ENCODE measurements at regions not wholly inside any gene's neighbourhood (a gene's known extent, or its start where the extent isn't known, plus 50 kb on each side); places are given as distances from the start of the nearest gene placed in this dataset.
"Not testable (repeated sequence)": the region's sequence is repeated elsewhere in the genome, so short reads cannot be mapped to it uniquely, and the experiment has no call there.

- no peak for DNase-seq (ENCODE audit: low read depth in 3 of 3, low spot score in 2 of 3)
These were observed 131.7 kb upstream of the VLDLR start for GRCh38 chr9:2489838-2490314.

GRCh38 chr9:2492161-2492560 lies 129.4 kb upstream of the VLDLR start:
- no peak for DNase-seq (ENCODE audit: low read depth in 3 of 3, low spot score in 2 of 3)

GRCh38 chr9:2493109-2493508 lies 128.5 kb upstream of the VLDLR start:
- no peak for DNase-seq (ENCODE audit: low read depth in 3 of 3, low spot score in 2 of 3)

GRCh38 chr9:2493529-2493928 lies 128.1 kb upstream of the VLDLR start:
- no peak for DNase-seq (ENCODE audit: low read depth in 3 of 3, low spot score in 2 of 3)

- DNase-seq (ENCODE audit: low read depth in 3 of 3, low spot score in 2 of 3): no peak
These were observed 127.0 kb upstream of the VLDLR start for GRCh38 chr9:2494562-2494961.

GRCh38 chr9:2495221-2496005 lies 126.2 kb upstream of the VLDLR start:
- no peak for DNase-seq (ENCODE audit: low read depth in 3 of 3, low spot score in 2 of 3)

DNA sequence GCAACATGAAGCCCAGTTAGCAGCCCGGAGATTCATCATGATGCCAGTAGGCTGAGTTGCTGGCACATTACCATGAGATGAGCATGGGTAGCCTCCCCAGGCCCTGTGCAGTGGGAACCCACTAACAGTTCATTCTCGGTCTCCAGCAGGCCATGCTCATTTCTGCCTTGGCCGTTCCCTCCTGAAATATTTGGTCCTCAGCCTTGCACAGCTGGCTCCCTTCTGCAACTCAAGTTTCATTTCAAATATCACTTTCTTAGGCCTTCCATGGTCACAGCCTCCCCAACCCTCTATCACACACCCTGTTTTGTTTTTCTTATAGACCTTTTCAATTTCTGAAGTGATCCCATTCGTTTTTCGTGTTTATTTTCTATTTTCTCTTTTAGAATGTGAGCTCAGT lies 125.4 kb upstream of the VLDLR start:
- no peak for DNase-seq (ENCODE audit: low read depth in 3 of 3, low spot score in 2 of 3)

DNA sequence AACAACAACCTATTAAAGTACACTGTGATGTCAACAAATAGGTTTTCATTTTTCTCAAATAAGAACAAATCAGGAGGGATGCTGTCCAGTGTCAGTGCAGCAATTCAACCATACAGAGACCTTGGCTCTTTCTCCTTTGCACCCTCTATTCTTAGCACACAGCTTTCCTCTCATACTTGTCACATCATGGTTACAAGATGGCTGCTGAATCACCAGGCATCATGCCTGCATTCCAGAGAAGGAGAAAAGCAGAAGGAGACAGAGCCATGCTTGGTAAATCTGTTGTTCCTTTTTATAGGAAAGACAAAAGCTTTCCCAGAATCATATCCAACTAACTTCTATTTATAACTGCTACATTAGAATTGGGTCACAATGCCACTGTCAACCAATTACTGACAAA lies 124.7 kb upstream of the VLDLR start:
- DNase-seq (ENCODE audit: low read depth in 3 of 3, low spot score in 2 of 3): no peak

- DNase-seq (ENCODE audit: low read depth in 3 of 3, low spot score in 2 of 3): no peak
These were observed 123.8 kb upstream of the VLDLR start for GRCh38 chr9:2497666-2498400.

DNA sequence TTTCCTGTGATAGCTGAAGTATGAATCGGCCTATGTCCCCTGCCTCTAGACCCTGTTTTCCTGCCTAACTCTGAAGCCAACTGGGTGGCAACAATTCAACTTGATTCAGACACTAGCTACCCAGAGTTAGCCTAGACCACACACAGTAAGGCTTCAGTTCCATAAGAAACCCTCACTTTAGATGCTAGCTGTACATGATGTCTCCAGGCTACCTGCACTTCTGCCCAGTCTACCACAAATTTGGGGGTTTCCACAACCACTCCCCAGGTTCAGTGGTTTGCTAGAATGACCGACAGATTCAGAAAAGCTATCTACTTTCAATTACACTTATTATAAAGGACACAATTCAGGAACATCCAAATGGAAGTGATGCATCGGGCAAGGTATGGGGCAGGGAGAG lies 119.4 kb upstream of the VLDLR start:
- no peak for DNase-seq (ENCODE audit: low read depth in 3 of 3, low spot score in 2 of 3)

DNA sequence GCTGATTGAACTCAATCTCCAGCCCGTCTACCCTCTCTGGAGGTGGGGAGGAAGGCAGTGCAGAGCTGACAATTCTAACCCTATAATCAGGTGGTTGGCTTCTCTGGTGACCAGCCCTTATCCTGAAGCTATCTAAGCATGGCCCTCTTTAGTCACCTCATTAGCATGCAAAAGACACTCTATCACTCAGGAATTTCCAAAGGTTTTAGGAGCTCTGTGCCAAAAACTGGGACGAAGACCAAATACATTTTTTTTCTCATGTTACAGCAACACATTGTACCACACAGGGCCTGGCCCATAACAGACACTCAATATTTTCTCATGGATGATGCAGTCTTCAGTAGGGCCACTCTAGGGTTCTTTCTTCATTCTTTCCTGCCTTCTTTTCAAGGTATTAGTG lies 118.8 kb upstream of the VLDLR start:
- DNase-seq (ENCODE audit: low read depth in 3 of 3, low spot score in 2 of 3): no peak

DNA sequence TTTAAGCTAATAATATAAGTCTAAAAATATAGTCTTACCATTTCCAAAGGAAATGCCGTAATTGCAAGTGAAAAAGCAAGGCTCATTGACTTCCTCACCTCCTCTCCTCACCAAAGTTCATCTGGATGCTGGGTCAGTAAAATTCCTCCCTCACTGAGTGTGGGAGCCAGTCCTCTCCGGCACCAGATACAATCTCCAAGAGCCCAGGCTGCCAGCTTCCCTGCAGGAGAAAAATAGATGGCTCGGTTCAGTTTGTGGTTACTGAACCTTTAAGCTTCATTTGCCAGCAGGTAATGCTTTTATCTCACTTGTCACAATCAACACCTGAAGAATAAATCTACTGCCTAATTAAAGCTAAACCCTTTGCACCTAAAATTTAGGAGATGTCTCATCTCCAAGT lies 115.3 kb upstream of the VLDLR start:
- DNase-seq (ENCODE audit: low read depth in 3 of 3, low spot score in 2 of 3): no peak

DNA sequence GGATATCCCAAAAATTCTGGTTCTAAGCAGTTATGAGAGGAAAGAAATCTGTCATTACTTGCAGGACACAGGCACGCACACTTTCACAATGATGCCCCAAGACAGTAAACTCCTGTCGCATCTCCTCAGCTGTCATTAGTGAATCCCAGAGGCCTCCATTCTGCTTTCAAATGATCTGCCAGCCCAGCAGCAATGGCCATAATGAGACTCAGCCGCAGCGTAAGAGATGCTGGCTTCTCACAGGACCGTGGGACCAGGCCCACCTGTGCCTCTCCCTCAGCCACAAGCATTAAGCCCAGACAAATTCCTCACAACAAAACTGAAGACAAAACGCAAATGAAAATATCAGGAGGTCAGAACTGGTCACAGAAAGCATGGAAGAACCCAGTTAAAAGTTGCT lies 98.0 kb upstream of the VLDLR start:
- DNase-seq (ENCODE audit: low read depth in 3 of 3, low spot score in 2 of 3): no peak

DNA sequence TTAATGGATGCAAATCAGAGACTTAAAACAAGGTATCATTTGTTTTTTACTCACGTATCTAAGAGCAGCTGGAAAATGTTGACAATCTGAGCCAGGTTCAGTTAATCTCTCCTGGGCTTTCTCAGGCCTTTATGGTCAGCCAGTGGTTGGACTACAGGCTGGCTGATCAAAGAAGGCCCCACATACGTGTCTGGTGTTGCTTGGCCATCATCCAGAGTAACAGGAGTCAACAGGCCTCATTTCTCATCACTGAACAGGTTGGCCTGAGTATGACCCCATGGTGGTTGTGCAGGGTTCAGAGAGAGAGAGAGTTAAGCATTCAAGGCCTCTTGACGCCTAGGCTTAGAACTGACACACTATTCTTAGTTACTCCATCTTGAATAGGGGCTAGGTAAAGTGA lies 97.0 kb upstream of the VLDLR start:
- DNase-seq (ENCODE audit: low read depth in 3 of 3, low spot score in 2 of 3): no peak

GRCh38 chr9:2525147-2525546 lies 96.4 kb upstream of the VLDLR start:
- DNase-seq (ENCODE audit: low read depth in 3 of 3, low spot score in 2 of 3): no peak

DNA sequence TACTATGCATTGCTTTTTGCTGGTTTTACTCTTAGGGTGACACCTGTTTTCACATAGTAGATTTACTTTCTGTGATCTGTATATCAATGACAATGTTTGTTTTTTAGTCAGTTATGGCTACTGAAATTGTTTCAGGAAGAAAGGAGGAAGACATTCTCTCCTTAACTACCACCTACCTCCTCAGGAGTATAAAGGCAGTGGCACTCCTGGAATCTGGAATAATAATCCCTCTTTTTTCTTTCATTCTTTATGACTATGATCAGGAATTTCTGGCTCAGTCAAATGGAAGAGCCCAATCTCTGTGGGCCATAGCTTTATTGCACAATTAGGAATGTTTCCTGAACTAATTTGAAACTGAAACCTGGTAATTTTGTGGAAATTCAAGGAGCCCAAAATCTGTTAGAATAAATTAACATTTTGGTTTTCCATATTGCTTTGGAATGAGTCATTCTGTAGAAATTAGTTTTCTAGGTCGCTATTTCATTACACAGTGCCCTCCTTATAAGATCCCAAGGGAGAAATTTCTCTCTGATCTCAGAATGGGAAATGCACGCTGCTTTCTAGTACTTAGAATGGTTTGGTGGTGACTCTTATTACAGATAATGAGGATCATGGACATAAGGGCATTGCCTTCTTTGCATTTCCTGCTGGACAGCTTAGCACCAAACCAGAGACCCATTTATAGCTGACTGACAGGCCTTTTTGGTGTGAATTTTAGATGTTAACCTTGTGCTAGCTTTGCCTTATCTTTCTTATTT lies 95.3 kb upstream of the VLDLR start:
- DNase-seq (ENCODE audit: low read depth in 3 of 3, low spot score in 2 of 3): no peak

- DNase-seq (ENCODE audit: low read depth in 3 of 3, low spot score in 2 of 3): no peak
These were observed 90.1 kb upstream of the VLDLR start for GRCh38 chr9:2531481-2531880.

GRCh38 chr9:2536511-2536910 lies 85.1 kb upstream of the VLDLR start:
- DNase-seq (ENCODE audit: low read depth in 3 of 3, low spot score in 2 of 3): no peak

GRCh38 chr9:2545881-2546490 lies 75.6 kb upstream of the VLDLR start:
- no peak for DNase-seq (ENCODE audit: low read depth in 3 of 3, low spot score in 2 of 3)

DNA sequence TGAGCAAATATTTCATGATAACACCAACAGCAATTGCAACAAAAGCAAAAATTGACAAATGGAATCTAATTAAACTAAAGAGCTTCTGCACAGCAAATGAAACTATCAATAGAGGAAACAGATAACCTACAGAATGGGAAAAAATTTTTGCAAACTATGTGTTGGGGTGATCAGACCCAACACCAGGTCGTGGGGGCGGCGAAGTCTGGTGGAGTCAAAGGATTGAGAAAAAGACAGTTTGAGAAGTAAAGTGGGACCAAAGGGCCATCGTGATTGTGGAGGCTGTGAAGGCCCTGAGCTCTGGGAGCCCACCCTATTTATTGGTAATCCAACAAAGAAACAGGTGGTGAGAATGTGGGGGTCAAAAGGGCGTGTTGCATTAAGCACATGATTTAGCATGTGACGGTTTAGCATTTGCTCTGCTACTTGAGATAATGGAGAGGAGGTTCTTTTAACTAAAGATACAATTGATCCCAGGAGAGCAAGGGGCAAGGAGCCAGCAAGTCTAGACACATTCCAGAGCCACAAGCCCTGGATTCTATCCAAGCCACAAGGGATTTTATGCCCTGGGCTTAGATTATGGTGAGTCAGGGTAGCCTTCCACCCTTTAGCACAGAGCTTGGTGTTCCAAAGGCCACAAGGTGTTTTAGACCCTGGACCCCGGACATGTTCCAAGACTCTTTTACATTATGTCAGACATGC lies 65.5 kb upstream of the VLDLR start:
- not testable (repeated sequence) for DNase-seq (ENCODE audit: low read depth in 3 of 3, low spot score in 2 of 3)

Data from right renal cortex interstitium (tissue), 3 donors.